GM12891 (cell line): ENCODE measurements at regions not wholly inside any gene's neighbourhood (a gene's known extent, or its start where the extent isn't known, plus 50 kb on each side); places are given as distances from the start of the nearest gene placed in this dataset.

Experiments used
- PAX5 ChIP-seq: IDR thresholded peaks from 2 replicates; pipeline ENCODE4 v1.6.1; 2011; ENCODE audit warnings: low read length, moderate library complexity, mild to moderate bottlenecking; ENCODE audit not compliant: insufficient read depth, severe bottlenecking
- POLR2A ChIP-seq: IDR thresholded peaks from 2 replicates; pipeline ENCODE4 v1.6.1; 2011; ENCODE audit warnings: low read depth, low read length, control low read depth
- POLR2AphosphoS5 ChIP-seq: IDR thresholded peaks from 2 replicates; pipeline ENCODE4 v1.6.1; 2011; ENCODE audit warnings: low read depth, low read length, control low read depth
- POU2F2 ChIP-seq: IDR thresholded peaks from 2 replicates; pipeline ENCODE4 v1.6.1; 2011; ENCODE audit warnings: low read depth, mild to moderate bottlenecking, control low read depth, low read length, moderate library complexity
- SPI1 ChIP-seq: IDR thresholded peaks from 2 replicates; pipeline ENCODE4 v1.6.1; 2011; ENCODE audit warnings: low read depth, low read length, control low read depth
- TAF1 ChIP-seq: IDR thresholded peaks from 2 replicates; pipeline ENCODE4 v1.6.1; 2011; ENCODE audit warnings: low read depth, low read length, control low read depth

DNA sequence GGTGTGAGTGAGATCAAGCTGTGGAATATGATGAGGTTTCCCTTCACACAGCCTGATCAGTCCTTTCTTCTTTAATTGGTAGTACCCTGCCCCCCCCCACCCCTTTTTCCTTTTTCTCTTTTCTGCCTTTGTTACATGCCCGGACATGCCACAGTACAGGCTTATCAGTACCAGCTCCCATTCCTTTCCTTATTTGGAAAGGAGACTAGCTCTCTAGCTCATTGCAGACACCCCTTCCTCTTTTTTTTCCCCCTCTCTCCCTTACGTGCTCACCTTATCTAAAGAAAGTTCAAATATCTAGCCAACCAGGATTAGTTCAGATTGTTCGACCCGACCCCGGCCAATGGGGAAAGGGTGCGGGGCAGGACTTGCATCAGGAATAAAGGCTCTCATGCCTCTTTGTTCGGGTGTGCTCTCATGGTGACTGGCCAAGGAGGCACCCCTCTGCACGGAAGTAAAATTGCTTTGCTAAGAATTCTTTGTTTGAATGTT, 230.4 kb downstream of the ACTR3B start:
- TF ChIP-seq POLR2A = no peak
- no peak for TF ChIP-seq POLR2AphosphoS5
- TF ChIP-seq TAF1 = no peak
- TF ChIP-seq PAX5 = no peak
- TF ChIP-seq POU2F2 = no peak
- TF ChIP-seq SPI1 = no peak
